H9 (cell line): ENCODE measurements at regions not wholly inside any gene's neighbourhood (a gene's known extent, or its start where the extent isn't known, plus 50 kb on each side); places are given as distances from the start of the nearest gene placed in this dataset.

Experiments used
- DNase-seq: peaks from one replicate; pipeline ENCODE4 v3.0.0-alpha.2; 2017
- H2AFZ ChIP-seq: one replicate; pipeline ENCODE4 v1.6.1; 2013; ENCODE audit warnings: mild to moderate bottlenecking, low read length, control low read depth, moderate library complexity
- H2AK5ac ChIP-seq: 2 replicates; pipeline ENCODE4 v1.6.1; 2013; ENCODE audit warnings: low read length, control low read depth, mixed read lengths; ENCODE audit not compliant: insufficient read length
- H2BK120ac ChIP-seq: one replicate; pipeline ENCODE4 v1.6.1; 2013; ENCODE audit warnings: low read depth, mild to moderate bottlenecking, low read length, control low read depth, inconsistent platforms; ENCODE audit not compliant: poor library complexity, severe bottlenecking
- H2BK12ac ChIP-seq: 2 replicates; pipeline ENCODE4 v1.6.1; 2013; ENCODE audit warnings: low read length, control low read depth, mixed read lengths, low read depth; ENCODE audit not compliant: insufficient read length
- H2BK15ac ChIP-seq: 2 replicates; pipeline ENCODE4 v1.6.1; 2013; ENCODE audit warnings: low read depth, low read length, control low read depth
- H2BK20ac ChIP-seq: one replicate; pipeline ENCODE4 v1.6.1; 2013; ENCODE audit warnings: low read depth, mild to moderate bottlenecking, low read length, control low read depth, inconsistent platforms; ENCODE audit not compliant: poor library complexity, severe bottlenecking
- H2BK5ac ChIP-seq: 2 replicates; pipeline ENCODE4 v1.6.1; 2013; ENCODE audit warnings: low read length, control low read depth, mixed read lengths; ENCODE audit not compliant: insufficient read length
- H3K14ac ChIP-seq: 2 replicates; pipeline ENCODE4 v1.6.1; 2013; ENCODE audit warnings: low read length, control low read depth; ENCODE audit not compliant: insufficient read depth
- H3K18ac ChIP-seq: 2 replicates; pipeline ENCODE4 v1.6.1; 2013; ENCODE audit warnings: low read depth, mild to moderate bottlenecking, mixed read lengths, low read length, control low read depth; ENCODE audit not compliant: insufficient read length
- H3K23ac ChIP-seq: 2 replicates; pipeline ENCODE4 v1.6.1; 2013; ENCODE audit warnings: low read length, control low read depth, mixed read lengths, low read depth; ENCODE audit not compliant: insufficient read length
- H3K23me2 ChIP-seq: 2 replicates; pipeline ENCODE4 v1.6.1; 2013; ENCODE audit warnings: low read depth, mild to moderate bottlenecking, mixed read lengths, low read length, control low read depth; ENCODE audit not compliant: insufficient read length, poor library complexity, severe bottlenecking
- H3K27ac ChIP-seq: 2 replicates; pipeline ENCODE4 v1.5.1; 2013; ENCODE audit warnings: low read length, control low read depth, mixed read lengths, low read depth; ENCODE audit not compliant: insufficient read length
- H3K27me3 ChIP-seq: 2 replicates; pipeline ENCODE4 v1.6.1; 2013; ENCODE audit warnings: low read length, control low read depth, inconsistent platforms; ENCODE audit not compliant: insufficient read depth
- H3K4ac ChIP-seq: 2 replicates; pipeline ENCODE4 v1.6.1; 2013; ENCODE audit warnings: low read depth, mild to moderate bottlenecking, control low read depth, inconsistent platforms, low read length, moderate library complexity
- H3K4me1 ChIP-seq: 2 replicates; pipeline ENCODE4 v1.6.1; 2013; ENCODE audit warnings: low read length, control low read depth, inconsistent platforms; ENCODE audit not compliant: insufficient read depth
- H3K4me2 ChIP-seq: 2 replicates; pipeline ENCODE4 v1.6.1; 2013; ENCODE audit warnings: low read length, control low read depth, mixed read lengths; ENCODE audit not compliant: insufficient read length, insufficient read depth
- H3K56ac ChIP-seq: 2 replicates; pipeline ENCODE4 v1.6.1; 2013; ENCODE audit warnings: low read depth, mild to moderate bottlenecking, mixed read lengths, low read length, control low read depth; ENCODE audit not compliant: insufficient read length
- H3K79me1 ChIP-seq: 2 replicates; pipeline ENCODE4 v1.6.1; 2013; ENCODE audit warnings: low read depth, mild to moderate bottlenecking, moderate library complexity, low read length, control low read depth, inconsistent platforms; ENCODE audit not compliant: insufficient read depth, poor library complexity, severe bottlenecking
- H3K79me2 ChIP-seq: 2 replicates; pipeline ENCODE4 v1.6.1; 2013; ENCODE audit warnings: low read length, control low read depth, inconsistent platforms; ENCODE audit not compliant: insufficient read depth
- H3K9ac ChIP-seq: 2 replicates; pipeline ENCODE4 v1.6.1; 2013; ENCODE audit warnings: low read length, control low read depth, mixed read lengths; ENCODE audit not compliant: insufficient read length; ENCODE audit errors: extremely low read depth
- H3K9me3 ChIP-seq: one replicate; pipeline ENCODE4 v1.6.1; 2013; ENCODE audit warnings: low read depth, low read length, inconsistent platforms; ENCODE audit not compliant: control insufficient read depth
- H3T11ph ChIP-seq: one replicate; pipeline ENCODE4 v1.6.1; 2013; ENCODE audit warnings: mild to moderate bottlenecking, low read length, control low read depth, inconsistent platforms
- H4K20me1 ChIP-seq: one replicate; pipeline ENCODE4 v1.6.1; 2013; ENCODE audit not compliant: control insufficient read depth, insufficient read length, insufficient read depth
- H4K5ac ChIP-seq: 2 replicates; pipeline ENCODE4 v1.6.1; 2013; ENCODE audit warnings: low read depth, mild to moderate bottlenecking, mixed read lengths, low read length, control low read depth; ENCODE audit not compliant: insufficient read length
- H4K8ac ChIP-seq: replicated peaks from 2 replicates; pipeline ENCODE4 v1.6.1; 2013; ENCODE audit warnings: low read length, control low read depth, mixed read lengths, low read depth; ENCODE audit not compliant: insufficient read length
- H4K91ac ChIP-seq: 2 replicates; pipeline ENCODE4 v1.6.1; 2013; ENCODE audit warnings: low read depth, mild to moderate bottlenecking, moderate library complexity, mixed read lengths, low read length, control low read depth; ENCODE audit not compliant: insufficient read length
- H3K27ac Mint-ChIP-seq, 3 experiments: 2 replicates in 2 of 3; 3 replicates in 1 of 3; pipeline ENCODE4 v1.8.0; 2020 to 2021; ENCODE audit warnings: mixed read lengths in 3 of 3, mild to moderate bottlenecking in 1 of 3, moderate library complexity in 1 of 3
- H3K27me3 Mint-ChIP-seq: 2 replicates; pipeline ENCODE4 v1.8.0; 2021; ENCODE audit warnings: low read depth, mild to moderate bottlenecking, moderate library complexity, mixed read lengths
- H3K36me3 Mint-ChIP-seq, 3 experiments: 2 replicates in 2 of 3; 3 replicates in 1 of 3; pipeline ENCODE4 v1.8.0; 2020 to 2021; ENCODE audit warnings: low read depth in 3 of 3, mixed read lengths in 3 of 3; ENCODE audit not compliant: insufficient read depth in 1 of 3
- H3K4me1 Mint-ChIP-seq, 2 experiments: 2 replicates each; pipeline ENCODE4 v1.8.0; 2020; ENCODE audit warnings: mixed read lengths in 2 of 2
- H3K4me3 Mint-ChIP-seq, 2 experiments: 2 replicates in 1 of 2; 3 replicates in 1 of 2; pipeline ENCODE4 v1.8.0; 2020 to 2021; ENCODE audit warnings: mild to moderate bottlenecking in 2 of 2, mixed read lengths in 2 of 2, moderate library complexity in 1 of 2
- H3K9me3 Mint-ChIP-seq, 2 experiments: 2 replicates in 1 of 2; 3 replicates in 1 of 2; pipeline ENCODE4 v1.8.0; 2020; ENCODE audit warnings: mild to moderate bottlenecking in 2 of 2, mixed read lengths in 2 of 2, moderate library complexity in 1 of 2
- CTCF ChIP-seq: fragments of 200-600 bp; sonication (generic); conservative IDR thresholded peaks from 3 replicates; pipeline ENCODE4 v1.8.0; 2021; ENCODE audit warnings: antibody characterized with exemption, mild to moderate bottlenecking
- WGBS: extraction: QIAGEN DNeasy Blood & Tissue Kit; methylation state at CpG from one replicate; pipeline ENCODE4 v1.1.7; 2013; ENCODE audit warnings: missing lambda C conversion rate, low lambda C conversion rate, mixed read lengths; ENCODE audit not compliant: insufficient read length; ENCODE audit errors: extremely low coverage; 5-methylcytosine and 5-hydroxymethylcytosine counted together

GRCh38 chr4:111736516-111736915 lies 408.7 kb upstream of the FAM241A start:
- no peaks in the 10 kb centered on the region for H3K4me1 ChIP-seq
- H3K79me1 ChIP-seq: no peaks in the 10 kb centered on the region
- H2BK120ac ChIP-seq: no peak overlapping the region
- no peak for TF ChIP-seq CTCF
- peak overlapping the region; percentile 64 for H2BK5ac ChIP-seq
- no peak overlapping the region for H3K4me3 Mint-ChIP-seq
- no CpG with 5 or more reads among the region's 3 CpGs for whole genome bisulfite sequencing
- no peaks in the 10 kb centered on the region for H3K4me1 Mint-ChIP-seq
- no peak overlapping the region for H4K5ac ChIP-seq
- no peak overlapping the region for H2BK20ac ChIP-seq
- no peaks in the 10 kb centered on the region for H3K36me3 Mint-ChIP-seq
- no peaks in the 10 kb centered on the region for H3K79me2 ChIP-seq
- H2AK5ac ChIP-seq: no peak overlapping the region
- H4K20me1 ChIP-seq: no peaks in the 10 kb centered on the region
- H3K18ac ChIP-seq: no peak overlapping the region
- no peak overlapping the region for H2BK15ac ChIP-seq
- no peaks in the 10 kb centered on the region for H3K9me3 Mint-ChIP-seq
- H4K91ac ChIP-seq: no peak overlapping the region
- H3K23me2 ChIP-seq: no peaks in the 10 kb centered on the region
- no peak overlapping the region for H2BK12ac ChIP-seq
- no peak overlapping the region for H3K56ac ChIP-seq
- DNase-seq: no peak
- H3T11ph ChIP-seq: no peak overlapping the region
- H4K8ac ChIP-seq: no peak overlapping the region
- H3K9me3 ChIP-seq: no peaks in the 10 kb centered on the region
- H3K27me3 Mint-ChIP-seq: no peaks in the 10 kb centered on the region
- no peak overlapping the region for H2AFZ ChIP-seq
- no peak overlapping the region for H3K14ac ChIP-seq
- H3K4ac ChIP-seq: no peak overlapping the region
- H3K27me3 ChIP-seq: no peaks in the 10 kb centered on the region
- H3K9ac ChIP-seq: no peak overlapping the region
- H3K27ac Mint-ChIP-seq: no peak overlapping the region
- no peak overlapping the region for H3K27ac ChIP-seq
- no peak overlapping the region for H3K23ac ChIP-seq
- no peak overlapping the region for H3K4me2 ChIP-seq
